ENCODE measurements at regions not wholly inside any gene's neighbourhood (a gene's known extent, or its start where the extent isn't known, plus 50 kb on each side); places are given as distances from the start of the nearest gene placed in this dataset.
"Not testable (repeated sequence)": the region's sequence is repeated elsewhere in the genome, so short reads cannot be mapped to it uniquely, and the experiment has no call there.

- DNase-seq, result not testable (repeated sequence)
These were observed 393.9 kb downstream of the ZNF674 start for GRCh38 chrX:46151332-46151731.

- no peak for DNase-seq
These were observed 400.7 kb downstream of the ZNF674 start for GRCh38 chrX:46144566-46144965.

GRCh38 chrX:46140272-46140671, 404.9 kb downstream of the ZNF674 start:
- DNase-seq, result no peak

- DNase-seq, result no peak
These were observed 415.0 kb downstream of the ZNF674 start for GRCh38 chrX:46130247-46130646.

GRCh38 chrX:46125111-46125510, 420.1 kb downstream of the ZNF674 start:
- DNase-seq, result no peak

GRCh38 chrX:46117234-46117633, 428.0 kb downstream of the ZNF674 start:
- no peak for DNase-seq

- not testable (repeated sequence) for DNase-seq
These were observed 457.9 kb downstream of the ZNF674 start for GRCh38 chrX:46087310-46087709.

- not testable (repeated sequence) for DNase-seq
These were observed 465.1 kb downstream of the ZNF674 start for GRCh38 chrX:46080121-46080520.

- DNase-seq, result no peak
These were observed 472.4 kb downstream of the ZNF674 start for GRCh38 chrX:46072791-46073190.

GRCh38 chrX:46072372-46072771, 472.8 kb downstream of the ZNF674 start:
- DNase-seq, result no peak

- no peak for DNase-seq
These were observed 474.8 kb downstream of the ZNF674 start for GRCh38 chrX:46070421-46070820.

- DNase-seq, result no peak
These were observed 485.9 kb downstream of the ZNF674 start for GRCh38 chrX:46059316-46059715.

- DNase-seq, result no peak
These were observed 500.7 kb downstream of the ZNF674 start for GRCh38 chrX:46044486-46044885.

- no peak for DNase-seq
These were observed 505.2 kb downstream of the ZNF674 start for GRCh38 chrX:46040001-46040400.

GRCh38 chrX:46039526-46039925, 505.7 kb downstream of the ZNF674 start:
- no peak for DNase-seq

GRCh38 chrX:46036508-46036907, 508.7 kb downstream of the ZNF674 start:
- DNase-seq, result no peak

- no peak for DNase-seq
These were observed 510.4 kb downstream of the ZNF674 start for GRCh38 chrX:46034868-46035267.

- no peak for DNase-seq
These were observed 515.4 kb downstream of the ZNF674 start for GRCh38 chrX:46029777-46030176.

- DNase-seq, result no peak
These were observed 528.9 kb downstream of the ZNF674 start for GRCh38 chrX:46016296-46016695.

- no peak for DNase-seq
These were observed 529.6 kb downstream of the ZNF674 start for GRCh38 chrX:46015653-46016052.

- DNase-seq, result no peak
These were observed 552.7 kb downstream of the ZNF674 start for GRCh38 chrX:45992402-45993123.

GRCh38 chrX:45986971-45987370, 558.2 kb downstream of the ZNF674 start:
- DNase-seq, result no peak

GRCh38 chrX:45986081-45986480, 559.1 kb downstream of the ZNF674 start:
- DNase-seq, result no peak

GRCh38 chrX:45982958-45983727, 562.1 kb downstream of the ZNF674 start:
- not testable (repeated sequence) for DNase-seq

Data from 8988T (cell line).